DND-41 (cell line): ENCODE measurements at regions not wholly inside any gene's neighbourhood (a gene's known extent, or its start where the extent isn't known, plus 50 kb on each side); places are given as distances from the start of the nearest gene placed in this dataset.

Experiments
- EZH2 ChIP-seq: IDR thresholded peaks from 3 replicates; pipeline ENCODE4 v1.6.1; 2012; ENCODE audit warnings: borderline replicate concordance, low read depth, mild to moderate bottlenecking, moderate library complexity, low read length, inconsistent platforms; ENCODE audit not compliant: severe bottlenecking
- TF ChIP-seq, protein P1 (sequence below): IDR thresholded peaks from 2 replicates; pipeline ENCODE4 v1.5.1; 2012; ENCODE audit warnings: borderline replicate concordance, low read length, moderate library complexity, mild to moderate bottlenecking; ENCODE audit not compliant: poor library complexity, severe bottlenecking; ENCODE audit errors: extremely low read depth

DNA sequence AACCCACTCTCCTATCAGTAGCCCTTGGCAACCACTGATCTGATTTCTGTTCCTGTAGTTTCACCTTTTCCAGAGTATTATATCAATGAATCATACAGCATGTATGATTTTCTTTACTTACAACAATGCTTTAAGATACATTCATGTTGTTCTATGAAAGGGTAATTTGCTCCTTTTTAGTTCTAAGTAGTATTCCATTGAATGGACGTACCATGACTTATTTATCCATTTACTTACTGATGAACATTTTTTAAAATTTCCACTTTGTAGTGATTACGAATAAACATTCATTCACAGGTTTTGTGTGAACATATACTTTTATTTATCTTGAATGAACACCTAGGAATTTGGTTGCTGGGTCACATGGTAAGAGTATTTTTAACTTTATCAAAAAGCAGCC, 620.8 kb downstream of the HTR1A start:
- TF ChIP-seq, protein P1, sequence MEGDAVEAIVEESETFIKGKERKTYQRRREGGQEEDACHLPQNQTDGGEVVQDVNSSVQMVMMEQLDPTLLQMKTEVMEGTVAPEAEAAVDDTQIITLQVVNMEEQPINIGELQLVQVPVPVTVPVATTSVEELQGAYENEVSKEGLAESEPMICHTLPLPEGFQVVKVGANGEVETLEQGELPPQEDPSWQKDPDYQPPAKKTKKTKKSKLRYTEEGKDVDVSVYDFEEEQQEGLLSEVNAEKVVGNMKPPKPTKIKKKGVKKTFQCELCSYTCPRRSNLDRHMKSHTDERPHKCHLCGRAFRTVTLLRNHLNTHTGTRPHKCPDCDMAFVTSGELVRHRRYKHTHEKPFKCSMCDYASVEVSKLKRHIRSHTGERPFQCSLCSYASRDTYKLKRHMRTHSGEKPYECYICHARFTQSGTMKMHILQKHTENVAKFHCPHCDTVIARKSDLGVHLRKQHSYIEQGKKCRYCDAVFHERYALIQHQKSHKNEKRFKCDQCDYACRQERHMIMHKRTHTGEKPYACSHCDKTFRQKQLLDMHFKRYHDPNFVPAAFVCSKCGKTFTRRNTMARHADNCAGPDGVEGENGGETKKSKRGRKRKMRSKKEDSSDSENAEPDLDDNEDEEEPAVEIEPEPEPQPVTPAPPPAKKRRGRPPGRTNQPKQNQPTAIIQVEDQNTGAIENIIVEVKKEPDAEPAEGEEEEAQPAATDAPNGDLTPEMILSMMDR, result no peak
- TF ChIP-seq EZH2, result no peak
